MM.1S (cell line): ENCODE measurements at regions not wholly inside any gene's neighbourhood (a gene's known extent, or its start where the extent isn't known, plus 50 kb on each side); places are given as distances from the start of the nearest gene placed in this dataset.

Experiments
- EZH2 ChIP-seq: fragments of 300-600 bp; sonication (generic); optimal IDR thresholded peaks from 2 replicates; pipeline ENCODE3; 2017; ENCODE audit warnings: low read depth, mild to moderate bottlenecking, antibody characterized with exemption, low read length, mixed read lengths
- EZH2phosphoT487 ChIP-seq: fragments of 300-600 bp; sonication (generic); IDR thresholded peaks from 2 replicates; pipeline ENCODE4 v1.6.1; 2018; ENCODE audit warnings: antibody characterized with exemption, low read length
- TF ChIP-seq, protein P1 (sequence below): fragments of 300-600 bp; sonication (generic); IDR thresholded peaks from 2 replicates; pipeline ENCODE4 v1.5.1; 2016; ENCODE audit warnings: antibody characterized with exemption, low read length, mixed read lengths

DNA sequence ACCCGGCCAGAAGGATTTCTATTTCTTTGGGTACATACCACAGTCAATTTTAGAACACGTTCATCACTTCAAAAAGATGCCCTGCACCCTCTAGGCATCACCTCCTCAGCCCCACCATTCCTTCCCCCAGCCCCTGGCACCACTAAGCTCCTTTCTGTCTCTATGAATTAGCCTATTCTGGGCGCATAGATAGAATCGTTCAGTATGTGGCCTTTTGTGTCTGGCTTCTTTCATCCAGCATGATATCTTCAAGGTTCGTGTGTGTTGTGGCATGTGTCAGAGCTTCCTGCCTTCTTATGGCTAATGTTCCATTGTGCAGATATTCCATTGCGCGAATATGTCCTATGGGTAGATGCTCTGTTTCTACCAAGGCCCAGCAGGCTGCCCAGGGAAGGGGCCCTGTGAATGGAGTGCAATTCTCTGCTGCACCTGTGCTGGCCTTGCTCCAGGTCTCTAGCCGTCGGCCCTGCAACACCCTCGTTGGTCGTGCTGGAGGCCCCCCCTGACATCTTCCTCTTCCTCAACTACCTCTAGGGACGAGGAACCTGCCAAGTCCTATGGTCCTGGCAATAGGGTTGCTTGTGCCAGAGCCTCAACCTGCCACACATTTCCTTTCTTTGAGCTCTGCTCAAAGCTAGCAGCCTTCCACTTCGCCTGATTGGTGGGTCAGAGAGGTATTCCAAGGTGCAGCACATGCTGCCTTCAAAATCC, 113.5 kb downstream of the RIPK4 start:
- TF ChIP-seq, protein P1, sequence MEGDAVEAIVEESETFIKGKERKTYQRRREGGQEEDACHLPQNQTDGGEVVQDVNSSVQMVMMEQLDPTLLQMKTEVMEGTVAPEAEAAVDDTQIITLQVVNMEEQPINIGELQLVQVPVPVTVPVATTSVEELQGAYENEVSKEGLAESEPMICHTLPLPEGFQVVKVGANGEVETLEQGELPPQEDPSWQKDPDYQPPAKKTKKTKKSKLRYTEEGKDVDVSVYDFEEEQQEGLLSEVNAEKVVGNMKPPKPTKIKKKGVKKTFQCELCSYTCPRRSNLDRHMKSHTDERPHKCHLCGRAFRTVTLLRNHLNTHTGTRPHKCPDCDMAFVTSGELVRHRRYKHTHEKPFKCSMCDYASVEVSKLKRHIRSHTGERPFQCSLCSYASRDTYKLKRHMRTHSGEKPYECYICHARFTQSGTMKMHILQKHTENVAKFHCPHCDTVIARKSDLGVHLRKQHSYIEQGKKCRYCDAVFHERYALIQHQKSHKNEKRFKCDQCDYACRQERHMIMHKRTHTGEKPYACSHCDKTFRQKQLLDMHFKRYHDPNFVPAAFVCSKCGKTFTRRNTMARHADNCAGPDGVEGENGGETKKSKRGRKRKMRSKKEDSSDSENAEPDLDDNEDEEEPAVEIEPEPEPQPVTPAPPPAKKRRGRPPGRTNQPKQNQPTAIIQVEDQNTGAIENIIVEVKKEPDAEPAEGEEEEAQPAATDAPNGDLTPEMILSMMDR, result no peak
- TF ChIP-seq EZH2 (no peak), EZH2phosphoT487 (no peak)
